ENCODE measurements at regions not wholly inside any gene's neighbourhood (a gene's known extent, or its start where the extent isn't known, plus 50 kb on each side); places are given as distances from the start of the nearest gene placed in this dataset.

- Histone ChIP-seq H3F3A (ENCODE audit: insufficient read depth, low read length, poor library complexity, severe bottlenecking) (no peaks in the 10 kb centered on the region), H3K4me3 (ENCODE audit: low read length) (no peak overlapping the region), H3K9ac (ENCODE audit: low read length) (no peak overlapping the region), H3K27ac (ENCODE audit: low read length) (no peak overlapping the region), H3K4me2 (ENCODE audit: low read length) (no peak overlapping the region), H3K9me3 (ENCODE audit: low read length) (no peaks in the 10 kb centered on the region), H3K27me3 (ENCODE audit: insufficient read depth, low read depth, low read length) (no peaks in the 10 kb centered on the region), H3K36me3 (ENCODE audit: insufficient read depth, low read length) (no peaks in the 10 kb centered on the region), H4K20me1 (ENCODE audit: insufficient read depth) (no peaks in the 10 kb centered on the region), H3K9me2 (ENCODE audit: insufficient read depth, low read length) (no peaks in the 10 kb centered on the region), H3K79me2 (replicated peaks; ENCODE audit: insufficient read depth, low read length) (no peaks in the 10 kb centered on the region), H2AFZ (ENCODE audit: low read depth, low read length) (no peak overlapping the region)
- TF ChIP-seq EP300 (conservative IDR thresholded peaks at IDR 0.05; ENCODE audit: poor library complexity, severe bottlenecking) (no peak), SMC3 (conservative IDR thresholded peaks at IDR 0.05; ENCODE audit: poor library complexity) (no peak), MXI1 (conservative IDR thresholded peaks at IDR 0.05; ENCODE audit: poor library complexity, severe bottlenecking) (no peak), RAD21 (conservative IDR thresholded peaks at IDR 0.05) (no peak), REST (IDR thresholded peaks at IDR 0.05; ENCODE audit: borderline replicate concordance) (no peak), EZH2 (IDR thresholded peaks at IDR 0.05; ENCODE audit: borderline replicate concordance, insufficient read depth, low read length, poor library complexity, severe bottlenecking) (no peak), POLR2AphosphoS5 (IDR thresholded peaks at IDR 0.05) (no peak), TAF1 (IDR thresholded peaks at IDR 0.05; ENCODE audit: low read depth) (no peak)
- TF ChIP-seq, protein P1, sequence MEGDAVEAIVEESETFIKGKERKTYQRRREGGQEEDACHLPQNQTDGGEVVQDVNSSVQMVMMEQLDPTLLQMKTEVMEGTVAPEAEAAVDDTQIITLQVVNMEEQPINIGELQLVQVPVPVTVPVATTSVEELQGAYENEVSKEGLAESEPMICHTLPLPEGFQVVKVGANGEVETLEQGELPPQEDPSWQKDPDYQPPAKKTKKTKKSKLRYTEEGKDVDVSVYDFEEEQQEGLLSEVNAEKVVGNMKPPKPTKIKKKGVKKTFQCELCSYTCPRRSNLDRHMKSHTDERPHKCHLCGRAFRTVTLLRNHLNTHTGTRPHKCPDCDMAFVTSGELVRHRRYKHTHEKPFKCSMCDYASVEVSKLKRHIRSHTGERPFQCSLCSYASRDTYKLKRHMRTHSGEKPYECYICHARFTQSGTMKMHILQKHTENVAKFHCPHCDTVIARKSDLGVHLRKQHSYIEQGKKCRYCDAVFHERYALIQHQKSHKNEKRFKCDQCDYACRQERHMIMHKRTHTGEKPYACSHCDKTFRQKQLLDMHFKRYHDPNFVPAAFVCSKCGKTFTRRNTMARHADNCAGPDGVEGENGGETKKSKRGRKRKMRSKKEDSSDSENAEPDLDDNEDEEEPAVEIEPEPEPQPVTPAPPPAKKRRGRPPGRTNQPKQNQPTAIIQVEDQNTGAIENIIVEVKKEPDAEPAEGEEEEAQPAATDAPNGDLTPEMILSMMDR (IDR thresholded peaks at IDR 0.05; ENCODE audit: poor library complexity, severe bottlenecking), result no peak
Observed at GRCh38 chr2:74764429-74765272, 69.3 kb upstream of the HK2 start.

GRCh38 chr2:74766780-74767179, 67.1 kb upstream of the HK2 start:
- H3K9me2 ChIP-seq (ENCODE audit: insufficient read depth, low read length), result no peaks in the 10 kb centered on the region
- no peak overlapping the region for H3K4me3 ChIP-seq (ENCODE audit: low read length)
- no peaks in the 10 kb centered on the region for H3K36me3 ChIP-seq (ENCODE audit: insufficient read depth, low read length)
- TF ChIP-seq EZH2 (IDR thresholded peaks at IDR 0.05; ENCODE audit: borderline replicate concordance, insufficient read depth, low read length, poor library complexity, severe bottlenecking), result no peak
- no peak for TF ChIP-seq SMC3 (conservative IDR thresholded peaks at IDR 0.05; ENCODE audit: poor library complexity)
- TF ChIP-seq POLR2AphosphoS5 (IDR thresholded peaks at IDR 0.05), result no peak
- no peak for TF ChIP-seq TAF1 (IDR thresholded peaks at IDR 0.05; ENCODE audit: low read depth)
- TF ChIP-seq, protein P1 (IDR thresholded peaks at IDR 0.05; ENCODE audit: poor library complexity, severe bottlenecking), result no peak
- no peak for TF ChIP-seq REST (IDR thresholded peaks at IDR 0.05; ENCODE audit: borderline replicate concordance)
- no peak for TF ChIP-seq MXI1 (conservative IDR thresholded peaks at IDR 0.05; ENCODE audit: poor library complexity, severe bottlenecking)
- no peak for TF ChIP-seq EP300 (conservative IDR thresholded peaks at IDR 0.05; ENCODE audit: poor library complexity, severe bottlenecking)
- TF ChIP-seq RAD21 (conservative IDR thresholded peaks at IDR 0.05), result no peak
- no peaks in the 10 kb centered on the region for H4K20me1 ChIP-seq (ENCODE audit: insufficient read depth)
- H3K27me3 ChIP-seq (ENCODE audit: insufficient read depth, low read depth, low read length), result no peaks in the 10 kb centered on the region
- no peak overlapping the region for H2AFZ ChIP-seq (ENCODE audit: low read depth, low read length)
- no peaks in the 10 kb centered on the region for H3F3A ChIP-seq (ENCODE audit: insufficient read depth, low read length, poor library complexity, severe bottlenecking)
- no peak overlapping the region for H3K4me2 ChIP-seq (ENCODE audit: low read length)
- no peak overlapping the region for H3K9ac ChIP-seq (ENCODE audit: low read length)
- H3K9me3 ChIP-seq (ENCODE audit: low read length), result no peaks in the 10 kb centered on the region
- no peaks in the 10 kb centered on the region for H3K79me2 ChIP-seq (replicated peaks; ENCODE audit: insufficient read depth, low read length)
- H3K27ac ChIP-seq (ENCODE audit: low read length), result no peak overlapping the region
